GM12878 (cell line): ENCODE measurements at regions not wholly inside any gene's neighbourhood (a gene's known extent, or its start where the extent isn't known, plus 50 kb on each side); places are given as distances from the start of the nearest gene placed in this dataset.

Experiments
- KLF5 ChIP-seq: fragments of 450-650 bp; IDR thresholded peaks from 2 replicates; pipeline ENCODE4 v1.6.1; 2014; ENCODE audit warnings: mild to moderate bottlenecking; ENCODE audit not compliant: partially characterized antibody
- NFYB ChIP-seq: IDR thresholded peaks from 2 replicates; pipeline ENCODE4 v1.6.1; 2011; ENCODE audit warnings: low read depth, mild to moderate bottlenecking, low read length, improper control_type of control experiment, moderate library complexity; ENCODE audit not compliant: insufficient read depth
- WRNIP1 ChIP-seq: IDR thresholded peaks from 2 replicates; pipeline ENCODE4 v1.6.1; 2011; ENCODE audit warnings: low read depth, low read length, improper control_type of control experiment, borderline replicate concordance
- YY1 ChIP-seq: IDR thresholded peaks from 2 replicates; pipeline ENCODE4 v1.6.1; 2011; ENCODE audit warnings: low read depth, mild to moderate bottlenecking, low read length
- ZNF384 ChIP-seq: IDR thresholded peaks from 2 replicates; pipeline ENCODE4 v1.6.1; 2012; ENCODE audit warnings: low read depth, mild to moderate bottlenecking, low read length, improper control_type of control experiment, borderline replicate concordance
- ZZZ3 ChIP-seq: IDR thresholded peaks from 2 replicates; pipeline ENCODE4 v1.6.1; 2011; ENCODE audit warnings: low read depth; ENCODE audit not compliant: control insufficient read depth, insufficient read length
- TF ChIP-seq, protein P1 (sequence below): IDR thresholded peaks from 2 replicates; pipeline ENCODE4 v1.6.1; 2012; ENCODE audit warnings: improper control_type of control experiment, low read depth, low read length; ENCODE audit not compliant: insufficient replicate concordance
- TF ChIP-seq, protein P2 (sequence below): fragments of 450-650 bp; IDR thresholded peaks from 2 replicates; pipeline ENCODE4 v1.6.1; 2017; ENCODE audit warnings: mild to moderate bottlenecking, moderate library complexity

GRCh38 chr16:51766739-51767138 lies 615.7 kb upstream of the SALL1 start (continued):
- TF ChIP-seq, protein P1, sequence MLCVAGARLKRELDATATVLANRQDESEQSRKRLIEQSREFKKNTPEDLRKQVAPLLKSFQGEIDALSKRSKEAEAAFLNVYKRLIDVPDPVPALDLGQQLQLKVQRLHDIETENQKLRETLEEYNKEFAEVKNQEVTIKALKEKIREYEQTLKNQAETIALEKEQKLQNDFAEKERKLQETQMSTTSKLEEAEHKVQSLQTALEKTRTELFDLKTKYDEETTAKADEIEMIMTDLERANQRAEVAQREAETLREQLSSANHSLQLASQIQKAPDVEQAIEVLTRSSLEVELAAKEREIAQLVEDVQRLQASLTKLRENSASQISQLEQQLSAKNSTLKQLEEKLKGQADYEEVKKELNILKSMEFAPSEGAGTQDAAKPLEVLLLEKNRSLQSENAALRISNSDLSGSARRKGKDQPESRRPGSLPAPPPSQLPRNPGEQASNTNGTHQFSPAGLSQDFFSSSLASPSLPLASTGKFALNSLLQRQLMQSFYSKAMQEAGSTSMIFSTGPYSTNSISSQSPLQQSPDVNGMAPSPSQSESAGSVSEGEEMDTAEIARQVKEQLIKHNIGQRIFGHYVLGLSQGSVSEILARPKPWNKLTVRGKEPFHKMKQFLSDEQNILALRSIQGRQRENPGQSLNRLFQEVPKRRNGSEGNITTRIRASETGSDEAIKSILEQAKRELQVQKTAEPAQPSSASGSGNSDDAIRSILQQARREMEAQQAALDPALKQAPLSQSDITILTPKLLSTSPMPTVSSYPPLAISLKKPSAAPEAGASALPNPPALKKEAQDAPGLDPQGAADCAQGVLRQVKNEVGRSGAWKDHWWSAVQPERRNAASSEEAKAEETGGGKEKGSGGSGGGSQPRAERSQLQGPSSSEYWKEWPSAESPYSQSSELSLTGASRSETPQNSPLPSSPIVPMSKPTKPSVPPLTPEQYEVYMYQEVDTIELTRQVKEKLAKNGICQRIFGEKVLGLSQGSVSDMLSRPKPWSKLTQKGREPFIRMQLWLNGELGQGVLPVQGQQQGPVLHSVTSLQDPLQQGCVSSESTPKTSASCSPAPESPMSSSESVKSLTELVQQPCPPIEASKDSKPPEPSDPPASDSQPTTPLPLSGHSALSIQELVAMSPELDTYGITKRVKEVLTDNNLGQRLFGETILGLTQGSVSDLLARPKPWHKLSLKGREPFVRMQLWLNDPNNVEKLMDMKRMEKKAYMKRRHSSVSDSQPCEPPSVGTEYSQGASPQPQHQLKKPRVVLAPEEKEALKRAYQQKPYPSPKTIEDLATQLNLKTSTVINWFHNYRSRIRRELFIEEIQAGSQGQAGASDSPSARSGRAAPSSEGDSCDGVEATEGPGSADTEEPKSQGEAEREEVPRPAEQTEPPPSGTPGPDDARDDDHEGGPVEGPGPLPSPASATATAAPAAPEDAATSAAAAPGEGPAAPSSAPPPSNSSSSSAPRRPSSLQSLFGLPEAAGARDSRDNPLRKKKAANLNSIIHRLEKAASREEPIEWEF: no peak
- TF ChIP-seq NFYB (no peak), ZZZ3 (no peak), WRNIP1 (no peak), YY1 (no peak), ZNF384 (no peak), KLF5 (no peak)
- TF ChIP-seq, protein P2, sequence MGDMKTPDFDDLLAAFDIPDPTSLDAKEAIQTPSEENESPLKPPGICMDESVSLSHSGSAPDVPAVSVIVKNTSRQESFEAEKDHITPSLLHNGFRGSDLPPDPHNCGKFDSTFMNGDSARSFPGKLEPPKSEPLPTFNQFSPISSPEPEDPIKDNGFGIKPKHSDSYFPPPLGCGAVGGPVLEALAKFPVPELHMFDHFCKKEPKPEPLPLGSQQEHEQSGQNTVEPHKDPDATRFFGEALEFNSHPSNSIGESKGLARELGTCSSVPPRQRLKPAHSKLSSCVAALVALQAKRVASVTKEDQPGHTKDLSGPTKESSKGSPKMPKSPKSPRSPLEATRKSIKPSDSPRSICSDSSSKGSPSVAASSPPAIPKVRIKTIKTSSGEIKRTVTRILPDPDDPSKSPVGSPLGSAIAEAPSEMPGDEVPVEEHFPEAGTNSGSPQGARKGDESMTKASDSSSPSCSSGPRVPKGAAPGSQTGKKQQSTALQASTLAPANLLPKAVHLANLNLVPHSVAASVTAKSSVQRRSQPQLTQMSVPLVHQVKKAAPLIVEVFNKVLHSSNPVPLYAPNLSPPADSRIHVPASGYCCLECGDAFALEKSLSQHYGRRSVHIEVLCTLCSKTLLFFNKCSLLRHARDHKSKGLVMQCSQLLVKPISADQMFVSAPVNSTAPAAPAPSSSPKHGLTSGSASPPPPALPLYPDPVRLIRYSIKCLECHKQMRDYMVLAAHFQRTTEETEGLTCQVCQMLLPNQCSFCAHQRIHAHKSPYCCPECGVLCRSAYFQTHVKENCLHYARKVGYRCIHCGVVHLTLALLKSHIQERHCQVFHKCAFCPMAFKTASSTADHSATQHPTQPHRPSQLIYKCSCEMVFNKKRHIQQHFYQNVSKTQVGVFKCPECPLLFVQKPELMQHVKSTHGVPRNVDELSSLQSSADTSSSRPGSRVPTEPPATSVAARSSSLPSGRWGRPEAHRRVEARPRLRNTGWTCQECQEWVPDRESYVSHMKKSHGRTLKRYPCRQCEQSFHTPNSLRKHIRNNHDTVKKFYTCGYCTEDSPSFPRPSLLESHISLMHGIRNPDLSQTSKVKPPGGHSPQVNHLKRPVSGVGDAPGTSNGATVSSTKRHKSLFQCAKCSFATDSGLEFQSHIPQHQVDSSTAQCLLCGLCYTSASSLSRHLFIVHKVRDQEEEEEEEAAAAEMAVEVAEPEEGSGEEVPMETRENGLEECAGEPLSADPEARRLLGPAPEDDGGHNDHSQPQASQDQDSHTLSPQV: no peak
- TF ChIP-seq, all 136 proteins: peak for 0
